ENCODE measurements at regions not wholly inside any gene's neighbourhood (a gene's known extent, or its start where the extent isn't known, plus 50 kb on each side); places are given as distances from the start of the nearest gene placed in this dataset.

- Mint-ChIP-seq H3K9me3 (no peaks in the 10 kb centered on the region), H3K27ac (no peak overlapping the region), H3K4me1 (ENCODE audit: low read depth) (no peaks in the 10 kb centered on the region), H3K4me3 (no peak overlapping the region), H3K27me3 (ENCODE audit: low read depth) (no peaks in the 10 kb centered on the region), H3K36me3 (ENCODE audit: low read depth) (no peaks in the 10 kb centered on the region)
Observed at GRCh38 chr6:22621701-22622100, 52.3 kb downstream of the HDGFL1 start.

- Mint-ChIP-seq H3K27ac (no peak overlapping the region), H3K4me1 (ENCODE audit: low read depth) (no peaks in the 10 kb centered on the region), H3K27me3 (ENCODE audit: low read depth) (no peaks in the 10 kb centered on the region), H3K9me3 (no peaks in the 10 kb centered on the region), H3K4me3 (no peak overlapping the region), H3K36me3 (ENCODE audit: low read depth) (no peaks in the 10 kb centered on the region)
Observed at GRCh38 chr6:22622351-22622750, 53.0 kb downstream of the HDGFL1 start.

- no peaks in the 10 kb centered on the region for H3K36me3 Mint-ChIP-seq (ENCODE audit: low read depth)
- H3K9me3 Mint-ChIP-seq, result no peaks in the 10 kb centered on the region
- H3K27me3 Mint-ChIP-seq (ENCODE audit: low read depth), result no peaks in the 10 kb centered on the region
- no peak overlapping the region for H3K27ac Mint-ChIP-seq
- H3K4me1 Mint-ChIP-seq (ENCODE audit: low read depth), result no peaks in the 10 kb centered on the region
- no peak overlapping the region for H3K4me3 Mint-ChIP-seq
Observed at GRCh38 chr6:22622813-22623212, 53.4 kb downstream of the HDGFL1 start.

- Mint-ChIP-seq H3K27ac (no peak overlapping the region), H3K4me3 (no peak overlapping the region), H3K36me3 (ENCODE audit: low read depth) (no peaks in the 10 kb centered on the region), H3K4me1 (ENCODE audit: low read depth) (no peaks in the 10 kb centered on the region), H3K9me3 (peaks cover 6% of the 10 kb centered on the region), H3K27me3 (ENCODE audit: low read depth) (no peaks in the 10 kb centered on the region)
Observed at GRCh38 chr6:22627644-22628043, 58.3 kb downstream of the HDGFL1 start.

- no peaks in the 10 kb centered on the region for H3K36me3 Mint-ChIP-seq (ENCODE audit: low read depth)
- H3K4me1 Mint-ChIP-seq (ENCODE audit: low read depth), result no peaks in the 10 kb centered on the region
- no peaks in the 10 kb centered on the region for H3K27me3 Mint-ChIP-seq (ENCODE audit: low read depth)
- no peak overlapping the region for H3K27ac Mint-ChIP-seq
- peaks cover 6% of the 10 kb centered on the region for H3K9me3 Mint-ChIP-seq
- no peak overlapping the region for H3K4me3 Mint-ChIP-seq
Observed at GRCh38 chr6:22631091-22631490, 61.7 kb downstream of the HDGFL1 start.

- Mint-ChIP-seq H3K27me3 (ENCODE audit: low read depth) (no peaks in the 10 kb centered on the region), H3K36me3 (ENCODE audit: low read depth) (no peaks in the 10 kb centered on the region), H3K27ac (no peak overlapping the region), H3K4me1 (ENCODE audit: low read depth) (no peaks in the 10 kb centered on the region), H3K4me3 (no peak overlapping the region), H3K9me3 (peaks cover 6% of the 10 kb centered on the region)
Observed at GRCh38 chr6:22632581-22633145, 63.3 kb downstream of the HDGFL1 start.

- no peak overlapping the region for H3K27ac Mint-ChIP-seq
- no peak overlapping the region for H3K4me3 Mint-ChIP-seq
- H3K4me1 Mint-ChIP-seq (ENCODE audit: low read depth), result no peaks in the 10 kb centered on the region
- no peaks in the 10 kb centered on the region for H3K9me3 Mint-ChIP-seq
- no peaks in the 10 kb centered on the region for H3K27me3 Mint-ChIP-seq (ENCODE audit: low read depth)
- H3K36me3 Mint-ChIP-seq (ENCODE audit: low read depth), result no peaks in the 10 kb centered on the region
Observed at GRCh38 chr6:22636452-22636851, 67.1 kb downstream of the HDGFL1 start.

- Mint-ChIP-seq H3K36me3 (ENCODE audit: low read depth) (no peaks in the 10 kb centered on the region), H3K4me3 (no peak overlapping the region), H3K9me3 (no peaks in the 10 kb centered on the region), H3K27ac (no peak overlapping the region), H3K4me1 (ENCODE audit: low read depth) (no peaks in the 10 kb centered on the region), H3K27me3 (ENCODE audit: low read depth) (no peaks in the 10 kb centered on the region)
Observed at GRCh38 chr6:22637782-22638181, 68.4 kb downstream of the HDGFL1 start.

GRCh38 chr6:22638320-22638719 lies 69.0 kb downstream of the HDGFL1 start:
- Mint-ChIP-seq H3K4me3 (no peak overlapping the region), H3K9me3 (no peaks in the 10 kb centered on the region), H3K4me1 (ENCODE audit: low read depth) (no peaks in the 10 kb centered on the region), H3K36me3 (ENCODE audit: low read depth) (no peaks in the 10 kb centered on the region), H3K27ac (no peak overlapping the region), H3K27me3 (ENCODE audit: low read depth) (no peaks in the 10 kb centered on the region)

GRCh38 chr6:22642254-22642653 lies 72.9 kb downstream of the HDGFL1 start:
- no peaks in the 10 kb centered on the region for H3K36me3 Mint-ChIP-seq (ENCODE audit: low read depth)
- no peak overlapping the region for H3K4me3 Mint-ChIP-seq
- H3K27me3 Mint-ChIP-seq (ENCODE audit: low read depth), result no peaks in the 10 kb centered on the region
- H3K9me3 Mint-ChIP-seq, result no peaks in the 10 kb centered on the region
- H3K4me1 Mint-ChIP-seq (ENCODE audit: low read depth), result no peaks in the 10 kb centered on the region
- no peak overlapping the region for H3K27ac Mint-ChIP-seq

GRCh38 chr6:22643780-22644179 lies 74.4 kb downstream of the HDGFL1 start:
- H3K27me3 Mint-ChIP-seq (ENCODE audit: low read depth), result no peaks in the 10 kb centered on the region
- no peak overlapping the region for H3K4me3 Mint-ChIP-seq
- H3K27ac Mint-ChIP-seq, result no peak overlapping the region
- H3K4me1 Mint-ChIP-seq (ENCODE audit: low read depth), result no peaks in the 10 kb centered on the region
- H3K9me3 Mint-ChIP-seq, result no peaks in the 10 kb centered on the region
- H3K36me3 Mint-ChIP-seq (ENCODE audit: low read depth), result no peaks in the 10 kb centered on the region

- Mint-ChIP-seq H3K27ac (no peak overlapping the region), H3K4me3 (no peak overlapping the region), H3K4me1 (ENCODE audit: low read depth) (no peaks in the 10 kb centered on the region), H3K27me3 (ENCODE audit: low read depth) (no peaks in the 10 kb centered on the region), H3K9me3 (no peaks in the 10 kb centered on the region), H3K36me3 (ENCODE audit: low read depth) (no peaks in the 10 kb centered on the region)
Observed at GRCh38 chr6:22647719-22648118, 78.4 kb downstream of the HDGFL1 start.

- Mint-ChIP-seq H3K4me1 (ENCODE audit: low read depth) (no peaks in the 10 kb centered on the region), H3K27me3 (ENCODE audit: low read depth) (no peaks in the 10 kb centered on the region), H3K27ac (no peak overlapping the region), H3K4me3 (no peak overlapping the region), H3K9me3 (no peaks in the 10 kb centered on the region), H3K36me3 (ENCODE audit: low read depth) (no peaks in the 10 kb centered on the region)
Observed at GRCh38 chr6:22651731-22652130, 82.4 kb downstream of the HDGFL1 start.

- Mint-ChIP-seq H3K9me3 (no peaks in the 10 kb centered on the region), H3K4me1 (ENCODE audit: low read depth) (no peaks in the 10 kb centered on the region), H3K36me3 (ENCODE audit: low read depth) (no peaks in the 10 kb centered on the region)
Observed at GRCh38 chr6:22653980-22654610, 84.7 kb downstream of the HDGFL1 start.

GRCh38 chr6:22656706-22657351 lies 87.5 kb downstream of the HDGFL1 start:
- no peak overlapping the region for H3K27ac Mint-ChIP-seq
- no peak overlapping the region for H3K4me3 Mint-ChIP-seq
- H3K36me3 Mint-ChIP-seq (ENCODE audit: low read depth), result no peaks in the 10 kb centered on the region
- H3K27me3 Mint-ChIP-seq (ENCODE audit: low read depth), result no peaks in the 10 kb centered on the region
- no peaks in the 10 kb centered on the region for H3K4me1 Mint-ChIP-seq (ENCODE audit: low read depth)
- no peaks in the 10 kb centered on the region for H3K9me3 Mint-ChIP-seq

More at GRCh38 chr6:22653980-22654610, 84.7 kb downstream of the HDGFL1 start:
- no peaks in the 10 kb centered on the region for H3K27me3 Mint-ChIP-seq (ENCODE audit: low read depth)
- no peak overlapping the region for H3K27ac Mint-ChIP-seq
- H3K4me3 Mint-ChIP-seq, result no peak overlapping the region
